PFSK-1 (cell line): ENCODE measurements at regions not wholly inside any gene's neighbourhood (a gene's known extent, or its start where the extent isn't known, plus 50 kb on each side); places are given as distances from the start of the nearest gene placed in this dataset.

Experiments
- FOXP2 ChIP-seq: optimal IDR thresholded peaks from 2 replicates; pipeline ENCODE3; 2011; ENCODE audit warnings: borderline replicate concordance, control low read depth, inconsistent platforms; ENCODE audit not compliant: insufficient read depth; ENCODE audit errors: extremely low read length, extremely low read depth
- POLR2AphosphoS5 ChIP-seq: IDR thresholded peaks from 2 replicates; pipeline ENCODE4 v1.6.1; 2012; ENCODE audit warnings: low read depth, mild to moderate bottlenecking, control low read depth, low read length, moderate library complexity
- SIN3A ChIP-seq: IDR thresholded peaks from 2 replicates; pipeline ENCODE4 v1.6.1; 2012; ENCODE audit warnings: mild to moderate bottlenecking, low read length, moderate library complexity, borderline replicate concordance; ENCODE audit not compliant: insufficient read depth
- TAF1 ChIP-seq: IDR thresholded peaks from 2 replicates; pipeline ENCODE4 v1.6.1; 2012; ENCODE audit warnings: low read length, control low read depth, borderline replicate concordance; ENCODE audit not compliant: insufficient read depth

GRCh38 chr4:67040315-67040714 is 505.0 kb downstream of the CENPC start:
- no peak for TF ChIP-seq POLR2AphosphoS5
- TF ChIP-seq SIN3A = no peak
- no peak for TF ChIP-seq TAF1
- no peak for TF ChIP-seq FOXP2
